HG02588 (cell line): ENCODE measurements at regions not wholly inside any gene's neighbourhood (a gene's known extent, or its start where the extent isn't known, plus 50 kb on each side); places are given as distances from the start of the nearest gene placed in this dataset.
A peak's percentile ranks its signal among the peaks of the same experiment; 100 is the strongest.

Source experiments
- ATAC-seq: cut with Tn5 transposase; IDR thresholded peaks from one replicate; pipeline ENCODE4 v1.9.1; 2021; ENCODE audit warnings: mild to moderate bottlenecking, moderate library complexity; ENCODE audit not compliant: unreplicated experiment

GRCh38 chr10:29760138-29760900 lies 125.5 kb upstream of the SVIL start:
- ATAC-seq = no peak

- ATAC-seq = no peak
Observed at GRCh38 chr10:29757551-29758297, 123.0 kb upstream of the SVIL start.

DNA sequence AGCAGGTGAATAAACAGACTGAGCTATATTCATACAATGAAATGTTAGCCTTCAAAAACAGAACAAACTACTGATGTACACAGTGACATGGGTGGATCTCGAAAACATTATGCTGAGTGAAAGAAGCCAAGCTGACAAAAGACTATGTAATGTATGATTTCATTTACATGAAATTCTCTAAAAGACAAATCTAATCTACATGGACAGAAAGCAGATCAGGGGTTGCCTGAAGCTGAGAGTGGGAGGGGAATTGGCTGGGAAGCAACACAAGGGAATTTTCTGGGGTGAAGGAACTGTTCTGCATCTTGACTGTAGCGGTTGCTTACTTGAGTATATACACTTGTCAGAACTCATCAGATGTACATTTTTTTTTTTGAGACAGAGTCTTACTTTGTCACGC lies 121.7 kb upstream of the SVIL start:
- no peak for ATAC-seq

DNA sequence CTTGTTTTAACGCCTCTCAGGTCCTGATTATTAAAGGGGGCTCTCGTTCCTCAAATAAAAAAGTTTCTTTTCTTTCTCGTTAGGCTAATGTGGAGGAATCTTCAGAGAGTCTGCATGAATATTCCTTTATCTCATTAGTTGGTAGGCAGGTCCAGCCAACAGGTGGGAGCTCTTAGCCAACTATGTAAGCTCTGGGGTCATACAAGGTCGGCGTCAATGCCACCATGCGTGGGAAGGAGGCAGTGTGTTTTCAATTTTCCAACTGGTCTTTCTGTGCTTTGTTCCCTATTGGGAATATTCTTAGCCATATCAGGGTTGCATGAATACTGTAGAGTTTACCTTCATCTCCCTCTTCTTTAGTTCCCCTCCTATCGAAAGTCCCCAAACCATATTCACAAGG lies 118.5 kb upstream of the SVIL start:
- no peak for ATAC-seq

DNA sequence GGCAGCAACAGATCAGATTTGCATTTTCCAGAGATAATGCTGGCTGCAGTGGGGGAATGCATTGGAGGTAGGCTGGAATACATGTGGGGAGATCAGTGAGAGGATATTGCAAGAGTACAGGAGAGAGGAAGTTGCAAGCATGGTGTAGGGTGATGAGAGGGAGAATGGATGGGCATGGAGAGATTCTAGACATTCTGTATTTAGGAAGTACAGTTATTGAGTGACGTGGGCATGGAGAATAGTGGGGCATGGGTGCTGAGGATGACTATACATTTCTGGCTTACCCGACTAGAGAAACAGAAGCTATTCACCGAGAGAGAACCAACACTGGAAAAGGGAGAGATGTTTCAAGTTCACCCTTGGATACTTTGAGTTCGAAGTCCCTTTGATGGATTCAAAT lies 116.9 kb upstream of the SVIL start:
- no peak for ATAC-seq

DNA sequence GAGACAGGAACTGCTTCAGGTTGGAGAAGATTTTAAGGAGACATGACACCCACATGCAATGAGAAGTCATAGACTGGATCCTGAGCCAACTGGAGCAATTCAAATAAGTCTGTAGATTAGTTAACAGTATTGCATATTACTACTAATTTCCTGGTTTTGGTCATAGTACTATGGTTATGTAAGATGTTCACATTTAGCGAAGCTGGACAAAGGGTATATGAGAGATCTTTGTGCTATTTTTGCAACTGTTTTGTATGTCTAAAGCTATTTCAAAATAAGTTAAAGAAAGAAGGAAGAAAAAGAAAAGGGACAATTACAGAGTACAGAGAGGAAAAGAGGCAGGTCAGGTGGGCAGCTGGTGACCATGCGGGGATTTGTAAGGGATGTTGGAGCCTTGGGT lies 116.5 kb upstream of the SVIL start:
- ATAC-seq = no peak

DNA sequence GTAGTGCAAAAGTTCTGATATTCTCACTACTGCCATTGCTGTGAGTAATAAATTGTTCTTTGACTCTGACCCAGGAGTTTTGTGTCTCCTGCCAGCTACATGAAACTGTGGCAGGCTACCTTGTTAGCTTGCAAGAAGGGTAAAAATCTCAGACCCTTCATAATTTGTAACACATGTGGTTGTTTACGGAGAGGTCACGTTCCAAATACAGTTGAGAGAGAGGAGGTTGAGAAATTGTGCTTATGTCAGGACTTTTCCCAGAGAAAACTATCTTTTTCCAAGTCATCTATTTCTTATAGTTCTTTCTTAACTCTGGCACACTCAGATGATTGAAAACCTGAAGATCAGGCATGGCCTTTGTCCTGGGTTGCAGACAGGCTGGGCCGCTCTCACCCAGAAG lies 114.4 kb upstream of the SVIL start:
- ATAC-seq = no peak

DNA sequence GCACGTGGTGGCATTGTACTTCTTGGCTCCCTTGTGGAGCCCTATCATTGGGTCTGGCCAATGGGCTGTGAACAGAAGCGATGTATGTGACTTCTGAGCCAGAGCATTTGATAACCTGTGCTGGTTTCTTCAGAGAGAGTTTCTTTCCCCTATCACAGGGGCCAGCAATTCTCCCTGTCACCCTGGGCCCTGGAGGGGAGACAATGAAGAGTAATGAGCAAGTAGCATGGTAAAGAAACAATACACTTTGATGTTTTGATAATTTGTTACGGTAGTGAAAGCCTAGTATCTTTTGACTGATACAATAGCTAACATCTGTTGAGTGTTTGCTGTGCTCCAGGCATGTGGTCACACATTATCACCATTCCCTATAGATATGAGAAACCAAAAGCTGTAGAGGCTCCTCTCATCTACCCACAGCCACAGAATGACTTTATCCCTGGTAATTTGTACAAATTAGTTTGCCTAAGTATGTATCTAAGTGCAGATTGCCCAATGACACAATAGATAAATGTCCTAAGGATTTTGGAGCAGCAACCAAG lies 113.4 kb upstream of the SVIL start:
- no peak for ATAC-seq

- no peak for ATAC-seq
Observed at GRCh38 chr10:29746080-29746797, 111.5 kb upstream of the SVIL start.

- ATAC-seq = no peak
Observed at GRCh38 chr10:29740981-29741545, 106.3 kb upstream of the SVIL start.

- no peak for ATAC-seq
Observed at GRCh38 chr10:29738341-29738740, 103.6 kb upstream of the SVIL start.

- no peak for ATAC-seq
Observed at GRCh38 chr10:29737074-29737593, 102.4 kb upstream of the SVIL start.

DNA sequence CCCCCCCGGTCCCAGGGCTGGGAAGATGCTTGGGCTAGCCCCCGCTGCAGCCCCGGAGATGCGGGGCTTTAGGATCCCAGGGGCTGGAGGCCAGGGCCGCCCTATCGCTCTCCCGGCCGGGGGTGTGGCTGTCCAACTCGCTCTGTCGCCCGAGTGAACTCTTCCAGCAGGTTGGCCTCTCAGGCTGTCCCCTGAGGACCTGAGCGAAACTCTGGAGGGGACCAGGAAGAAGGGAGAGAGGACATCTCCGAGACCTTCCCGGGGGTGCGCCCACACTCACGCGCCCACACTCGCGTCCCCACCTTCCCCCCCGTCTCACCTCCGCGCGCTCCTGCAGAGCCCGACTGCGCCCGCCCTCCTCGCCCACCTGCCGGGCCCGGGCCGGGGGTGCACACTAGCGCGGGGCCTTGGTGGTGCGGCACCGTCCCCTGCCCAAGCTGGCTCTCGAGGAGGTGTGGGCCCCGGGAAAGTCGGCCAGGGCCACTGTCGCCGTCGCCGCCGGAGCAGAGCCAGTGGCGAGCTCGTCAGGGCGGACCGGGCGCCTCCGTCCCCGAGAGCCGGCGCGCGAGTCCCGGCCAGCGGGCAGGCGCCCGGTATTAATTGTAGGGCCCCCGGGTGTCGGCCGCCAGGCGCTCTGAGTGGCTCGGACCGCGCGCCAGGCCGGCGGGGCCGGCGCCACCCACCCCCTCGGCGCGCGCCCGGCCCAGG lies 101.7 kb upstream of the SVIL start:
- no peak for ATAC-seq

DNA sequence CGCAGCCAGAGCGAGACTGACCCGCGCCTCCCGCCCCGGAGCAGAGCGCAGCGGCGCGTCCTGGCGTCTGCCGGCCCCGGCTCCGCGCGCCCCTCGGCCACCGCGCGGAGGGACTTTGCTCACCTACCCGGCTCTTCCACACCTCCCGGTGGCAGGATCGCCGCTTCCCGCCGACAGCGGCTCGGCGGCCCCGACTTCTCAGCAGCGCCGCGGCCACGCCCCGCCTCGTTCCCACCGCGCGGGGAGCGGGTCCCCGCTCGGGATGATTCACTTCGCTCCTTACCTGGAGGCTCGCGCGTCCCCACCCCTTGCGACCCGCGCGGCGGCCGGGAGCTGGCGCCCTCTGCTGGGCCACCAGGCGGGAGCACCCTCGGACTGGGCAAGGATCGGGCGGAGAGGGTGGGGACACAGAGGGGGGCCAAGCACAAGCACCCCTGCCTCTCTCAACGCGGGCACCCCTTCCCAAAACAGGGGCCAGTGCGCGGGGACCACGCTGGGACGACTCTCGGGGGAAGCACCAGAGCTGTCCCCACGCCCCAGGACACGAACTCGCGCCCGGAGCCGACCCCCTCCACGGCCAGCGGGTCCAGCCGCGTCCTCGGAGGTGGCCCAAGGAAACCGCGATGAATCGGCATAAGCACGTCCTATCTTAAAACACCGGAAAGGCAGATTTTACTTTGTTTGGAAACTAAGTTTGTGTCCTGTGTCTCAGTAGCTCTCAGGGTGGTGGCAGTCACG lies 101.0 kb upstream of the SVIL start:
- peak; percentile 83 for ATAC-seq

- ATAC-seq = peak; percentile 53
Observed at GRCh38 chr10:29734962-29735627, 100.3 kb upstream of the SVIL start.

DNA sequence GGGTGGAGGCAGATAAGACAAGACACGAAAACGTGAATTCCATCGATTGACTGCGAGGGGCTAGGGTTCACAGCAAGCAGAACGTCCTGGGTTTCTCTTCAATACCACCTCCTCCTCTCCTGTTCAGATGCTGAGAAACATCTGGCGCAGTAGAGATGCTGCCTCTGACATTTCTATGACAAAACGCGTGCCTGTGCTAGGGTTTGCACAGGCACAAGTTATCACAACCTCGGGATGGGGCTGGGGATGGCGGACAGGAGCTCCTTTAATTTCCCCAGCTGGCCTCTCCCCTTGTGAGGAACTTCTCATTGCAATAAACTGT lies 99.8 kb upstream of the SVIL start:
- no peak for ATAC-seq

DNA sequence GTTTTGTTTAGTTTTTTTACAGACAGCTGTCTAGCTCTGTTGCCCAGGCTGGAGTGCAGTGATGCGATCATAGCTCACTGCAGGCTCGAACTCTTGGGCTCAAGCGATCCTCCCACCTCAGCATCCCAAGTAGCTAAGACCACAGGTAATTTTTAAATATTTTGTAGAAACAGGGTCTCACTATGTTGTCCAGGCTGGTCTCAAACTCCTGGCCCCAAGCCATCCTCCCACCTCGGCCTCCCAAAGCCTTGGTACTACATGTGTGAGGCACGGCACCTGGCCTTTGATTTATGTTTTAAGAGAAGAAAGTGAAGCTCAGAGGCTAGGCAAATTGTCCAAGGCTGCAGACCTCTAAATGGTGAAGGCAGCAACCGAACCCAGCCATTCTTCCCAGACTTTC lies 98.6 kb upstream of the SVIL start:
- no peak for ATAC-seq

- ATAC-seq = no peak
Observed at GRCh38 chr10:29732918-29733317, 98.1 kb upstream of the SVIL start.

GRCh38 chr10:29731760-29732159 lies 97.0 kb upstream of the SVIL start:
- ATAC-seq = no peak
